ENCODE measurements at regions not wholly inside any gene's neighbourhood (a gene's known extent, or its start where the extent isn't known, plus 50 kb on each side); places are given as distances from the start of the nearest gene placed in this dataset.
A peak's percentile ranks its signal among the peaks of the same experiment; 100 is the strongest.

GRCh38 chr1:234988155-234988517 lies 140.5 kb downstream of the TOMM20 start:
- DNase-seq: no peak

DNA sequence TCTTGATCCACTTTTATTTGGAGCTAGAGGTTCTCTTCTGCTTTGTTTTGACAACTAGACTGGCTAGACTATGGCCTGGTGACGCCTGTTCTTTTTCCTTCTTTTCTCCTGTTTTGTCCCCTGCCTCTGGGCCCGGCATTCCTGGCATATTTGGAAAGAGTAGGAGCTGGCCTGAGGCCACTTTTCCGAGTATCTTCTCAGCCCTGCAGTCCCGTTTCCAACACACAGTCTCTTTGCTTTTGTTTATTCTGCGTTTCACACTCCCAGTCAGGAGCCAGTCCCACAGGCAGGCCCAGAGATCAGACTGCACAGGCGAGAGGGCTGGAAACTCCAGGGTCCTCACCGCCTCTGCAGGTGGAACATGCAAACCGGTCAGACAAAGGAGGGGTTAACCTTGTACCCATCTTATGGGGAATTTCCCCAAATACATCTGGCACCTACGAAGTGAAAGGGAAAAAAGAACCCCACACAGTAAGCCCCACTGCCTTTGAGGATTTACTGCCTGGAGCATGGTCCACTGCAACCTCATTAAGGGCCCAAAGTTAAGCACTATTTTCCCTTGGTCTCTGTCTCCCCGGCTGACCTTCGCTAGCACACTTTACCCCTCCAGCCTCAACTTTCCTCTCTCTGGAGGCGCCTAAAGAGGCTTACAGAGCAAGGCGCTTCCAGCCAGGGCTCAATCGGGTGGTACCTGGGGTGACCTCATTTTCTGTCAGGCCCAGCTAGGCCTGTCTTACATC lies 141.1 kb downstream of the TOMM20 start:
- DNase-seq: no peak

GRCh38 chr1:234986750-234987414 lies 141.8 kb downstream of the TOMM20 start:
- no peak for DNase-seq

DNA sequence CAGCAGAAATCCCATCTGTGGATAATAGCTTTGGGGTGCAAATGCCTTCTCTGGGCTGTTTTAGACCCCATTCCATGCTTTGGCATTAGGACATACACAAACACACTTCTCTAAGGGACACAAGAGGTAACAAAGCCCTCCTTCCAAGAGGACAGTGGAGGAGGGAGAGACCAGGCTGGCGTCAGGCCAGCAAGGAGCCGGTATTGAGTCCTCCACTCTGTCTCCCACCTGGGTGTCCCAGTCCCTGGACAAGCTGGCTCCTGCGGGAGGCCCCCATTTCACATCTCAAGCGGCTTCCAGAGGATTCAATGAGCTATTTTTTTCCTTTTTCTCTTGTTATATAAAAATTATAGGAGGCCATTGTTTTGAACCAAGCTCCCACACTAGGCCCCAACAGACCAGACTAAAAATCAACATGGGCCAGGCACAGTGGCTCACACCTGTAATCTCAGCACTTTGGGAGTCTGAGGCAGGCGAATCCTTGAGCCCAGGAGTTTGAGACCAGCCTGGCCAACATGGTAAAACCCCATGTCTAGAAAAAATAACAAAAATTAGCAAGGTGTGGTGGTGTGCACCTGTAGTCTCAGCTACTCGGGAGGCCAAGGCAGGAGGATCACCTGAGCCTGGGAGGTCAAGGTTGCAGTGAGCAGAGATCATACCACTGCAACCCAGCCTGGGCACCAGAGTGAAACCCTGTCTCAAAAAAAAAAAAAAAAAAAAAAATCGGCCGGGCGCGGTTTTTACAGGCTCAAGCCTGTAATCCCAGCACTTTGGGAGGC lies 142.9 kb downstream of the TOMM20 start:
- DNase-seq: no peak

DNA sequence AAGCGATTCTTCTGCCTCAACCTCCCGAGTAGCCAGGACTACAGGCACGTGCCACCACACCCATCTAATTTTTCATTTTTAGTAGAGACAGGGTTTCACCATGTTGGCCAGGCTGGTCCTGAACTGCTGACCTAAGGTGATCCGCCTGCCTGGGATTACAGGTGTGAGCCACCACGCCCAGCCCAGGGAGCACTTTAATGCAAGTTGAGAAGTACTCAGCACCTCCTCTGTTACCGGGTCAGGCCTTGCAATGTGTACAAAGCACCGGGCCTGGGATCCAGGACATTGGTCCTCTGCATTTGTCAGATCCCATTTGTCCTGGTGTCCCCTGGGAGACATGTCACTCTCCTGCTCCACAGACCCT lies 143.6 kb downstream of the TOMM20 start:
- no peak for DNase-seq

DNA sequence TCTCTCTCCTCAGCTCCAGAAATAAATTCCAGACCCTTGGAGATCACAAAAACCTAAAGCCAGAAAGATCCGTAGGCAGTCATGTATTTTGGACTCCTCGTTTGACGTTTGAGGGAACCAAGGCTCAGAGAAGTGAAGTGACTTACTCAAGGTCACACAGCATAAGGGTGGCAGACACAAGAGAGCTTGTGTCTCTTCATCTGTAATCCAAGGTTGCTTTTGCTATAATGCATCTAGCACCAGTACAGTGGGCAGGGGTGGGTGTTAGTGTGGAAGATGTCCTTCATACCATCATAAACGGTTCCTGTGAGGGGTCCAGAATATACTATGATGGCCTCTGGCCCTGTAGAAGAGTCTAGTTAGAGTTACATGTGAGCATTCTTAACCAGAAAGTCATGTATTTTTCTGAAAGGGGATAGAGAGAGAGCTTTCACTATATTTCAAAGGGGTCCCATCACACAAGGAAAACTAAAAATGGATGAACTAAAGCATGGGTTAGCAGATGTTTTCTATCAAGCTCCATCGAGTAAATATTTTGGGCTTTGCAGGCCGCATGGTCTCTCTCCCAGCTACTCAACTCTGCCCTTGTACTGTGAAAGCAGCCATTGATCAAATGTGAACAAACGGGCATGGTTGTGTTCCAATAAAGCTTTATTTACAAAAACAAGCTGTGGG lies 144.9 kb downstream of the TOMM20 start:
- no peak for DNase-seq

DNA sequence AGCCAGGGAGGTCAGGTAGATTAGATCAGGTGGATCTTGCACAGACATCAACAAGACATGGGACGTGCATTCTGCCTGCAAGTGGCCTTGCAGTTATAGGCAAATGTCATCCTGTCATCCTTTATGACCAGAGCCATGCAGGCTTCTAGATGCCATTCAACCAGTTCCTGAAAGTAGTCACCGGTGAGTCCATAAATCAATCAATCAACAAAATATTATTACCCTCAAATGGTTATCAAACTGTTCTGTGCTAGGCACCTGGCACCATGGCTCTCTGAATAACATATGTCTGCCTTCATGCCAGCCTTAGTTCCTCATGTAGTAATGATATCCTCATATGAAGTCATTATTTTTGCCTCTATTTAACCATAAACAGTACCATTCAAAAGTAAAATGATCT lies 146.9 kb downstream of the TOMM20 start:
- no peak for DNase-seq

DNA sequence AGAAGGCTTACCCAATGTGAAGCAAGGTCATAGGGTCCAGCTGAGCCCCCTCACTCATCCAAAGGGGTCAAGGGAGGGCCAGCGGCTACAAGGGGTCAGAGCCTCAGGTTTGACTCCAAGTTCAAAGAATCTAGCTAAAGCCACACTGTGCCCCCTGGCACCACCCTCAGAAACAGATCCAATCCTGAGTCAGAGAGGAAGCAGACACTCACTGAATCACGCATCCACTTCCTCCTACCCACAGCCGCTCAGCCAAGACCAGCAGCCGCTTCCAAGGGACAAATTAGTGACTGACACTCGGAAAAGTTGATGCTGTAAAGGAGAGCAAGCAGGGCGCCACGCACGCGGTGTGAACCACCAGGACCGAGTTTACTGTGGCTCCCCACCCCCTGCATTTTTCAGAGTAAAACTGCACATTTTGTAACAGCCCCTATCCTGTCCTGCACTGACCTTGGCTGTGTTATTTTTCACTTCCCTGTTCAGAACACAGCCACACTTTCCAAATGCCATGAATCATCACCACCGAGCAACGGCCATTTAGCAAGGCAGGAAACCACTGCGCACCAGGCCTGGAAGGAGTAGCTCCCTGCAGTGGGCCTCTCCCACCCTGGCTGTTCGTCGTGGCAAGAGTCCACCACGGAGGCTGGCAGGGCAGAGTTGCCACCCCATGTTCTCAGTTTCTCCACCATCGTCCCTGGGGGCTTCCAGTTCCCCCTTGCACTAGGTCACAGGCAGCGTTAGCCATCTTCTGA lies 147.8 kb downstream of the TOMM20 start:
- DNase-seq: no peak

DNA sequence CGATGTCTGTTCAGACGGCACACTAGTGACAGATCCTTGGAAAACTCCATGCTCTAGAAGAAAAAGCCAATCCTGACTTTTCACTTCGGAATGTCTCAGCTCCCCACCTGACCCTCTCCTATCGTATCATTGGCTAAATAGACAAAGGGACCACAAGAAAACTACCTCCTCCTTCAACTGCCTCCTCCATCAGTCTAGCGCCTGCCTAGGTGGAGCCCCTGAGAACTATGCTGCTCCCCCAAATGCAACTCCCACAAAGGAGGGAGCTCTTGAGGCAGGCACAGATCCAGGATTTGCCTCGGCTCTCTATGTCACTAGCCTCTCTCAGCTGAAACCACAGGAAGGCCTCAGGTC lies 148.4 kb downstream of the TOMM20 start:
- no peak for DNase-seq

- DNase-seq: no peak
Observed at GRCh38 chr1:234979296-234980279, 149.0 kb downstream of the TOMM20 start.

- DNase-seq: peak; percentile 34
Observed at GRCh38 chr1:234978397-234979295, 150.0 kb downstream of the TOMM20 start.

GRCh38 chr1:234977875-234978396 lies 150.7 kb downstream of the TOMM20 start:
- no peak for DNase-seq

- no peak for DNase-seq
Observed at GRCh38 chr1:234976861-234977680, 151.6 kb downstream of the TOMM20 start.

DNA sequence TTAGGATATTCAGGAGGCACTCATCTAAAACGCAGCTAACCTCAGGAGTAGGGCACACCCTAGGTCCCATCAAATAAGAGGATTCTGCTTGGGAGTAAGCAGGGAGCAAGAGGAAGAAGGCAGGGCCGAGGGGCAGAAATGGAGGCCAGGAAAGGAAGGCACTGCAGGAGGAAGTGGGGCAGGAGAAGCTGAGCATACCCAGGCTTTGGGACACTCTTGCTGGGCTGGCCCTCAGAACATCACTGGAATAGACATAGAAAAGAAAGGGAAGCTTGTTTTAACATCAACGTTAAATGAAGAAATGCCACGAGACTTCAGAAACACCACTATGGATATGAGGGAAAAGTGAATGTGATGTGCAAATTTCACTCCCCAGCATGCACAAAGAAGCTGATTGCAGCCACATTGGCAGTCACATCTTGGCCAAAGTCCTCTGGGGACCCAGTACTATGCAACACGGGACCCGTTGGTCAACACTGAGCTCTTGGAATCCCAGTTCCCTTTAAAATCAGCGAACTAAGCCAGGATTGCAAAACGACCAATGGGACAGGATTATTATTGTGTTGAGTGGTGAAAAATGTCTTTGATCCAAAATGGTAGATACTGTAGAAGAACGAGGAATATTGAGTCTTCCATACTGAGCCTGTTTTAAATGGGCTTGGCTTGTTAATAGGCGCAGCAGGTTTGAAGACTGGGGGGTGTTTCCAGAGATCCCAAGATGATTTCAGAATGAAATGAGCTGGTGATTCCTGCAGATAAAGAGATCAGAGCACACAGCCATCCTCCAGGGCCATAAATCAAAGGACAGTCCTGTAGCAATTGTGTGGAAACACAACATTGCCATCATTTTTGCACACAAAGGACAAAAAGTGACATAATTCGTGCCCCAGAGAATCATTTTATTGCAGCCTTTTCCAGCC lies 152.4 kb downstream of the TOMM20 start:
- no peak for DNase-seq

DNA sequence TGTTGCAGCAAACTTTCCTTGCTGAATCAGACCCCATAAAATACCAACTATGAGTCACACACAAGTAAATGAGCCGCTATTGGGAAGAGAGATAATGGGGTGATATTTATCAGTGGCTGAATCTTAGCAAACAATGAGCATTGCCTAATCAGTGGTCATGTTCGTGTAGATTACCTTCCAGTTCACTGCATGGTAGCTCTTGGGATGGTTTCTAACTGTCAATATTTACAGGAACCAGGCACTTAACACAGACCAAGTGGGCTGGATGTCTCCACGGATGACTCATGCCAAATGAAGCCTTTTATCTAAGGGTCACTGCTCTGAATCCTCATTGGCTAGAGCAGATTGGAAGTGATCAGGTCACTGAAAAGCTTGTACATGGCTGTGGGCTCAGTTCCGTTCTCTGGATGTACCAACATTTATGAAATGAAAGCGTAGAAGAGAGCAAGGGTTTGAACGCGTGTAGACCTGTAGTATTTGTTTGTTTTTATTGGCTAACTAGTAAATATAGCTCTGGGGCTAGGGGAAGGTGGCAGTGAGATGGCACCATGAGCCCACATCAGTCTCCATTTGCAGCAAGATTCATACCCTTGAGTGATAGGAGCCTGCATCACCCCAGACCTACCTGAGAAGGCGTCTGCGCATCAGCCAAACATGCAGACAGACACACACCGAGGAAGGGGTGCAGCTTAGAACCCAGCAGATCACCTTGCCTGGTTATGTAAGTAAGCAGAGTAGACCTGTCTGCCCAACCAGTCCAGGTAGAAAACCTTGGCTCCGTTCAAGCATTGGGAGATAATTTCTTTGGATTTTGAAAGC lies 153.3 kb downstream of the TOMM20 start:
- DNase-seq: no peak

DNA sequence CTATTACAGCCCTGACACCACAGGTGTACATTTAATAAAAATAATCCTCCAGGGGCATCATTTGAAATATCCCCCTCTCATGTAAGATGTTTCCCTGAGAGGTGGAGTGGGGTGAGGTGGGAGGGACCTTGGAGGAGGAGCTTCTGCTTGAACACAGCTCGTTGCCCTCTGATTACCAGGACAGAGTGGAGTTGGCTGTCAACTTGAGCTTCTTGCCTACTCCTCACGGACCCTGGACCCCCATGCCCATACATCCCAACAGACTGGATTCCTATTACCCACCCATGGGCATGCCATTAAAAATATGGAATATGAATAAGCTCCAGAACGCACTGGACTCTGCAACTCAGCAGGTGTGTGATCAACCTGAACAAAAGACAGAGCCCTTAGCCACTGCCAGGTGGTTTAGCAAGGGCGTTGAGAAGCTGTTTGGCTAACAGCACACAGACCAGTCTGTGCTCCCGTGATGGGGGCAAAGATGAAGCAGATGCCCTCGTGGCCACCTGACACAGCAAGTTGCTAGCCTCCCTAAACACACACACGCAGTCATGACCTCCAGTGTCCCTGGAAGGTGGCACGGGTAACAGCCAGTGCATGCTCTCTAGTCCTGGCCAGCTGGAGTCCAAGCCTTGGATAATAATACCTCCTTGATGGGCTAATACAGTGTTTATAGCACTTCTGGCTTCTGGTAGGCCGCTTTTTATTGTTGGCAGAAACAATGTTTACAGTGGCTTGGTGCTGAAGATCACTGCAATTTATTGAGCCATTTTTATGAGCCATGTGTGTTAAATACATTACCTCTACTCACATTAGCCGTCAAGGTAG lies 155.0 kb downstream of the TOMM20 start:
- DNase-seq: peak; percentile 65

Data from NCI-H2107 (cell line).